PC-9 (cell line): ENCODE measurements at regions not wholly inside any gene's neighbourhood (a gene's known extent, or its start where the extent isn't known, plus 50 kb on each side); places are given as distances from the start of the nearest gene placed in this dataset.
"Not testable (repeated sequence)": the region's sequence is repeated elsewhere in the genome, so short reads cannot be mapped to it uniquely, and the experiment has no call there.

ENCODE experiments used
- CTCF ChIP-seq: fragments of 200-600 bp; sonication (generic); conservative IDR thresholded peaks from 2 replicates; pipeline ENCODE4 v1.6.1; 2017; ENCODE audit warnings: mixed run types, antibody characterized with exemption, mild to moderate bottlenecking, moderate library complexity
- EZH2 ChIP-seq: fragments of 200-600 bp; sonication (generic); IDR thresholded peaks from 2 replicates; pipeline ENCODE4 v1.8.0; 2017; ENCODE audit warnings: antibody characterized with exemption, low read depth

- TF ChIP-seq CTCF, EZH2: not testable (repeated sequence)
Measured at GRCh38 chr16:29190553-29191431, 205.9 kb downstream of the LAT start.
